ENCODE measurements at regions not wholly inside any gene's neighbourhood (a gene's known extent, or its start where the extent isn't known, plus 50 kb on each side); places are given as distances from the start of the nearest gene placed in this dataset.

DNA sequence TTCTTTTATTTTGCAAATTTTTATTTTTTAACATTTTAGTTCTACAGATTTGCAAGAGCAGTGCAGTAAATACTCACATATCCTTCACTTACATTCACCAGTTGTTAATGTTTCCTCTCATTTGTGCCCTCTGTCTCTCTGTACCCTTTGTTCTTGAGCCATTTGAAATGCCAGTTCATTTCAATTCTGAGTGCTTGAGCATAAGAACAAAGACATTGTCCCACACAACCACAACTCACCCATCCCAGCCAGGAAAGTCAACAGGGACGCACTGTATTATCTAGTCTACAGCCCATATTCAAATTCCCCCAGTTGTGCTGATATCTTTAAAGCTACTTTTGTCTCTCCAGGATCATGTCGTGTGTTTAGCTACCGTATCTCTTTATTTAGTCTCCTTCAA, 141.4 kb upstream of the SLC6A11 start:
- CTCF ChIA-PET: interaction anchor here (1.2 kb wide), 1 partner anchor 30 kb away, joined by 3 read pairs; no protein-coding TSS in a partner anchor
- DNase-seq: no peak
- POLR2A ChIA-PET: no interaction called here

DNA sequence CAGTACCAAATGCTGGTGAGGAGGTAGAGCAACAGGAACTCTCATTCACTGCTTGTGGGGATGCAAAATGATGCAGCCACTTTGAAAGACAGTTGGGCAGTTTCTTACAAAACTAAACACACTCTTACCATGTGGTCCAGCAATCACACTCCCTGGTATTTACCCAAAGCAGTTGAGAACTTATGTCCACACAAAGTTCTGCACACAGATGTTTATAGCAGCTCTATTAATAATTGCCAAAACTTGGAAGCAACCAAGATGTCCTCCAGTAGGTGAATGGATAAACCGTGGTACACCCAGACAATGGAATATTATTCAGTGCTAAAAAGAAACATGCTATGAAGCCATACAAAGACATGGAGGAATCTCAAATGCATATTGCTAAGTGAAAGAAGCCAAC, 139.1 kb upstream of the SLC6A11 start:
- no peak overlapping the region for H3K27ac ChIP-seq (ENCODE audit: low read depth in 2 of 2, low read length in 1 of 2)
- no peaks in the 10 kb centered on the region for H3F3A ChIP-seq (replicated peaks; ENCODE audit: insufficient read depth)
- H3K9me2 ChIP-seq: no peaks in the 10 kb centered on the region
- no peak overlapping the region for H3K4me2 ChIP-seq
- no peaks in the 10 kb centered on the region for H3K36me3 ChIP-seq (replicated peaks in 1 of 2; ENCODE audit: control insufficient read depth in 1 of 2, insufficient read depth in 2 of 2, low read length in 1 of 2)
- no peaks in the 10 kb centered on the region for H3K79me2 ChIP-seq (ENCODE audit: insufficient read depth)
- POLR2A ChIA-PET: no interaction called here
- H3K27me3 ChIP-seq (ENCODE audit: insufficient read depth): no peaks in the 10 kb centered on the region
- 21% methylated on average over 1 of the region's 1 CpG for WGBS (ENCODE audit: low lambda C conversion rate)
- no peaks in the 10 kb centered on the region for H3K9me3 ChIP-seq
- peaks cover 0 to 2% of the 10 kb centered on the region in 2 experiments; a peak in 1 of 4 replicates for H3K4me1 ChIP-seq (ENCODE audit: control insufficient read depth in 1 of 2, insufficient read depth in 2 of 2, low read depth in 1 of 2, low read length in 1 of 2)
- H2AFZ ChIP-seq (ENCODE audit: low read depth): no peak overlapping the region
- no peak overlapping the region for H3K9ac ChIP-seq
- no peaks in the 10 kb centered on the region for H4K20me1 ChIP-seq (ENCODE audit: insufficient read depth)
- H3K4me3 ChIP-seq (ENCODE audit: low read depth in 2 of 2, low read length in 1 of 2): no peak overlapping the region
- CTCF ChIA-PET: no interaction called here
- TF ChIP-seq, protein P1, sequence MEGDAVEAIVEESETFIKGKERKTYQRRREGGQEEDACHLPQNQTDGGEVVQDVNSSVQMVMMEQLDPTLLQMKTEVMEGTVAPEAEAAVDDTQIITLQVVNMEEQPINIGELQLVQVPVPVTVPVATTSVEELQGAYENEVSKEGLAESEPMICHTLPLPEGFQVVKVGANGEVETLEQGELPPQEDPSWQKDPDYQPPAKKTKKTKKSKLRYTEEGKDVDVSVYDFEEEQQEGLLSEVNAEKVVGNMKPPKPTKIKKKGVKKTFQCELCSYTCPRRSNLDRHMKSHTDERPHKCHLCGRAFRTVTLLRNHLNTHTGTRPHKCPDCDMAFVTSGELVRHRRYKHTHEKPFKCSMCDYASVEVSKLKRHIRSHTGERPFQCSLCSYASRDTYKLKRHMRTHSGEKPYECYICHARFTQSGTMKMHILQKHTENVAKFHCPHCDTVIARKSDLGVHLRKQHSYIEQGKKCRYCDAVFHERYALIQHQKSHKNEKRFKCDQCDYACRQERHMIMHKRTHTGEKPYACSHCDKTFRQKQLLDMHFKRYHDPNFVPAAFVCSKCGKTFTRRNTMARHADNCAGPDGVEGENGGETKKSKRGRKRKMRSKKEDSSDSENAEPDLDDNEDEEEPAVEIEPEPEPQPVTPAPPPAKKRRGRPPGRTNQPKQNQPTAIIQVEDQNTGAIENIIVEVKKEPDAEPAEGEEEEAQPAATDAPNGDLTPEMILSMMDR (IDR thresholded peaks at IDR 0.05): no peak
- TF ChIP-seq EZH2phosphoT487 (IDR thresholded peaks at IDR 0.05; ENCODE audit: borderline replicate concordance, low read depth): no peak
- no peak for TF ChIP-seq FOXJ3 (CRISPR knock-in tag; IDR thresholded peaks at IDR 0.05)
- no peak for TF ChIP-seq SMC3 (IDR thresholded peaks at IDR 0.05; ENCODE audit: low read depth, low read length)
- TF ChIP-seq POLR2AphosphoS5 (IDR thresholded peaks at IDR 0.05; ENCODE audit: low read depth, low read length): no peak
- DNase-seq: no peak

More for the DNA sequence above, 141.4 kb upstream of the SLC6A11 start:
- H3K9me2 ChIP-seq: no peaks in the 10 kb centered on the region
- 38% methylated on average over 3 of the region's 3 CpGs for WGBS (ENCODE audit: low lambda C conversion rate)
- TF ChIP-seq, protein P2, sequence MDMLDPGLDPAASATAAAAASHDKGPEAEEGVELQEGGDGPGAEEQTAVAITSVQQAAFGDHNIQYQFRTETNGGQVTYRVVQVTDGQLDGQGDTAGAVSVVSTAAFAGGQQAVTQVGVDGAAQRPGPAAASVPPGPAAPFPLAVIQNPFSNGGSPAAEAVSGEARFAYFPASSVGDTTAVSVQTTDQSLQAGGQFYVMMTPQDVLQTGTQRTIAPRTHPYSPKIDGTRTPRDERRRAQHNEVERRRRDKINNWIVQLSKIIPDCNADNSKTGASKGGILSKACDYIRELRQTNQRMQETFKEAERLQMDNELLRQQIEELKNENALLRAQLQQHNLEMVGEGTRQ (IDR thresholded peaks at IDR 0.05; ENCODE audit: borderline replicate concordance, low read depth, low read length): no peak
- TF ChIP-seq RXRA (IDR thresholded peaks at IDR 0.05; ENCODE audit: borderline replicate concordance, low read depth) (no peak), TAF1 (IDR thresholded peaks at IDR 0.05; ENCODE audit: borderline replicate concordance, low read depth, low read length) (no peak), SIN3A (IDR thresholded peaks at IDR 0.05; ENCODE audit: borderline replicate concordance, low read depth, low read length) (no peak), MEF2A (IDR thresholded peaks at IDR 0.05; ENCODE audit: borderline replicate concordance, low read depth) (no peak)
- TF ChIP-seq, protein P3, sequence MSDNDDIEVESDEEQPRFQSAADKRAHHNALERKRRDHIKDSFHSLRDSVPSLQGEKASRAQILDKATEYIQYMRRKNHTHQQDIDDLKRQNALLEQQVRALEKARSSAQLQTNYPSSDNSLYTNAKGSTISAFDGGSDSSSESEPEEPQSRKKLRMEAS (IDR thresholded peaks at IDR 0.05; ENCODE audit: low read depth): no peak
- H3K27ac ChIP-seq (ENCODE audit: low read depth in 2 of 2, low read length in 1 of 2): no peak overlapping the region
- no peaks in the 10 kb centered on the region for H4K20me1 ChIP-seq (ENCODE audit: insufficient read depth)
- no peak overlapping the region for H3K9ac ChIP-seq
- no peak overlapping the region for H2AFZ ChIP-seq (ENCODE audit: low read depth)
- no peak overlapping the region for H3K4me3 ChIP-seq (ENCODE audit: low read depth in 2 of 2, low read length in 1 of 2)
- H3K27me3 ChIP-seq (ENCODE audit: insufficient read depth): no peaks in the 10 kb centered on the region
- H3K79me2 ChIP-seq (ENCODE audit: insufficient read depth): no peaks in the 10 kb centered on the region
- no peak overlapping the region for H3K4me2 ChIP-seq
- no peaks in the 10 kb centered on the region for H3F3A ChIP-seq (replicated peaks; ENCODE audit: insufficient read depth)
- H3K4me1 ChIP-seq (ENCODE audit: control insufficient read depth in 1 of 2, insufficient read depth in 2 of 2, low read depth in 1 of 2, low read length in 1 of 2): peaks cover 0 to 2% of the 10 kb centered on the region in 2 experiments; a peak in 1 of 4 replicates
- H3K36me3 ChIP-seq (replicated peaks in 1 of 2; ENCODE audit: control insufficient read depth in 1 of 2, insufficient read depth in 2 of 2, low read length in 1 of 2): no peaks in the 10 kb centered on the region
- no peaks in the 10 kb centered on the region for H3K9me3 ChIP-seq
